ENCODE measurements at regions not wholly inside any gene's neighbourhood (a gene's known extent, or its start where the extent isn't known, plus 50 kb on each side); places are given as distances from the start of the nearest gene placed in this dataset.

- intact Hi-C loops (cut with micrococcal nuclease; ENCODE audit: unreplicated experiment) = no loop called here
- Histone ChIP-seq H3K4me1 (ENCODE audit: insufficient read depth, low read length) (no peaks in the 10 kb centered on the region), H3K27me3 (ENCODE audit: control insufficient read depth in 1 of 2, insufficient read depth in 2 of 2, low read length in 2 of 2) (no peaks in the 10 kb centered on the region), H3K9me3 (ENCODE audit: low read length) (no peaks in the 10 kb centered on the region), H3K36me3 (replicated peaks in 1 of 2; ENCODE audit: control insufficient read depth in 1 of 2, insufficient read depth in 2 of 2, low read length in 2 of 2) (no peaks in the 10 kb centered on the region), H3K79me2 (ENCODE audit: insufficient read depth, low read length) (no peaks in the 10 kb centered on the region), H3K4me3 (replicated peaks in 1 of 3; ENCODE audit: insufficient read depth in 1 of 3, low read depth in 2 of 3, low read length in 3 of 3) (no peak overlapping the region), H3K4me2 (ENCODE audit: low read depth, low read length) (no peak overlapping the region), H3K9ac (ENCODE audit: insufficient read depth, low read depth, low read length) (no peak overlapping the region), H4K20me1 (ENCODE audit: insufficient read depth, low read length) (no peaks in the 10 kb centered on the region), H3K27ac (ENCODE audit: extremely low read length, insufficient read depth, low read length) (no peak overlapping the region), H2AFZ (ENCODE audit: low read length) (no peak overlapping the region)
- no TSS peak for BruUV-seq (replicated peaks)
- in situ Hi-C loops (cut with HindIII; ENCODE audit: extremely low pct_ligation_motif_present, low pct_unique_long_range_greater_than_20kb) = no loop called here
- DNase-seq (ENCODE audit: low spot score) (no peak), ATAC-seq (no peak), FAIRE-seq (no peak)
- POLR2A ChIA-PET = no interaction called here
- TF ChIP-seq ZNF678 (CRISPR knock-in tag; IDR thresholded peaks at IDR 0.05) = no peak
- no peak for TF ChIP-seq AGO2 (optimal IDR thresholded peaks at IDR 0.05; ENCODE audit: low read depth, low read length)
- no peak for TF ChIP-seq MAFF (IDR thresholded peaks at IDR 0.05; ENCODE audit: low read depth, low read length)
- no peak for TF ChIP-seq ETV5 (CRISPR knock-in tag; IDR thresholded peaks at IDR 0.05; ENCODE audit: borderline replicate concordance)
- no peak for TF ChIP-seq KAT8 (CRISPR knock-in tag; IDR thresholded peaks at IDR 0.05)
- no peak for TF ChIP-seq ONECUT2 (CRISPR knock-in tag; IDR thresholded peaks at IDR 0.05)
- no peak for TF ChIP-seq TCF12 (IDR thresholded peaks at IDR 0.05)
- TF ChIP-seq TCF12 (CRISPR knock-in tag; IDR thresholded peaks at IDR 0.05) = no peak
- no peak for TF ChIP-seq THRA (CRISPR knock-in tag; IDR thresholded peaks at IDR 0.05; ENCODE audit: borderline replicate concordance)
- no peak for TF ChIP-seq ARNTL (CRISPR knock-in tag; IDR thresholded peaks at IDR 0.05)
- no peak for TF ChIP-seq ZNF256 (CRISPR knock-in tag; conservative IDR thresholded peaks at IDR 0.05)
- no peak for TF ChIP-seq ZNF296 (CRISPR knock-in tag; conservative IDR thresholded peaks at IDR 0.05)
- TF ChIP-seq ZBTB38 (CRISPR knock-in tag; IDR thresholded peaks at IDR 0.05) = no peak
- CTCF ChIA-PET (ENCODE audit: low intra/inter-chr PET ratio, low total read pairs) = no interaction called here
Measured at GRCh38 chr2:156852681-156853080, 404.8 kb upstream of the GALNT5 start.

Measured in HepG2 (cell line).